Cardiac muscle cell (in vitro differentiated cells and primary cell): ENCODE measurements at regions not wholly inside any gene's neighbourhood (a gene's known extent, or its start where the extent isn't known, plus 50 kb on each side); places are given as distances from the start of the nearest gene placed in this dataset.
"Not testable (repeated sequence)": the region's sequence is repeated elsewhere in the genome, so short reads cannot be mapped to it uniquely, and the experiment has no call there.

ENCODE experiments used
- DNase-seq, 2 donors: peaks; one replicate each; pipeline versions ENCODE4 v3.0.0 to v3.0.0-alpha.2; 2010 to 2017; ENCODE audit warnings: low read depth in 1 of 2, low spot score in 1 of 2
- H3K27ac ChIP-seq: fragments of 200-600 bp; sonication (generic); 2 replicates; pipeline ENCODE4 v1.5.1; 2016
- H3K27me3 ChIP-seq: fragments of 200-600 bp; sonication (generic); 2 replicates; pipeline ENCODE4 v1.6.0; 2016; ENCODE audit warnings: control low read depth
- H3K36me3 ChIP-seq: fragments of 200-600 bp; sonication (generic); 2 replicates; pipeline ENCODE4 v1.5.1; 2016; ENCODE audit warnings: control low read depth
- H3K4me1 ChIP-seq: fragments of 200-600 bp; sonication (generic); 2 replicates; pipeline ENCODE4 v1.8.1; 2017; ENCODE audit warnings: low read depth, mild to moderate bottlenecking, mixed run types
- H3K4me3 ChIP-seq: fragments of 200-600 bp; sonication (generic); 2 replicates; pipeline ENCODE4 v1.5.1; 2016; ENCODE audit warnings: mild to moderate bottlenecking
- H3K9me3 ChIP-seq: fragments of 200-600 bp; sonication (generic); 2 replicates; pipeline ENCODE4 v1.5.1; 2017; ENCODE audit warnings: low read depth, mild to moderate bottlenecking, control low read depth
- TF ChIP-seq, protein P1 (sequence below): IDR thresholded peaks from 2 replicates; pipeline ENCODE4 v1.5.1; 2012; ENCODE audit warnings: low read depth, mild to moderate bottlenecking, low read length

DNA sequence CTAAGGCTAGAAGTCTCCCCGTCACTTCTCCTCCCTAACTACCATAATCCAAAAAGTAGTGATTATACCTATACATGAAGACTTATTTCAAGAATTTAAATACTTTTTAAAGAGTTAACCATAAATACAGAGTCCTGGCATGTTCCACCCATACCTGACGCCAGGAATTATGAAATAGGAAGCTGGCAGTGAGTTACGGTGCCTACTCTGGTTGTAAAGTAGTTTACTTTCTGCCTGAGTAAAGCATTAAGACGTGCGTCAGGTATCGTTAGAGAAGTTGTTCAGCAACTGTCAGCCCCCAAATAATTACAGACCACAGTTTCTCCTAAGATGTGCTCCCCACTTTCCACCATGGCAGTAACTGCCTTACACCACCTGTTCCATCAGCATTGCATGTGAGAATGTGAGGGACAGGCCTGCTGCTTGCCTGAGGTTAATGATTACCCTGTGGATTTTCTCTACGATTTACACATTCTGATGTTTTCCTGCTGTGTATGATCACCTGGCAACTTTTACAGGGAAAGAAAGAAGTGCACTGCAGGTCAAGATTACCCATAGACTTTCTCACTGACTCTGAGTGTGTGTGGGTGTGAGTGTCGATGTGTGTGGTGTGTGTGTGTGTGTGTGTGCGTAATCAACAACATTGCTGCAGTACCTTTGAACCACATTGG, 92.3 kb upstream of the SLC7A11 start:
- no peaks in the 10 kb centered on the region for H3K36me3 ChIP-seq
- H3K27me3 ChIP-seq = no peaks in the 10 kb centered on the region
- H3K4me3 ChIP-seq = no peak overlapping the region
- TF ChIP-seq, protein P1, sequence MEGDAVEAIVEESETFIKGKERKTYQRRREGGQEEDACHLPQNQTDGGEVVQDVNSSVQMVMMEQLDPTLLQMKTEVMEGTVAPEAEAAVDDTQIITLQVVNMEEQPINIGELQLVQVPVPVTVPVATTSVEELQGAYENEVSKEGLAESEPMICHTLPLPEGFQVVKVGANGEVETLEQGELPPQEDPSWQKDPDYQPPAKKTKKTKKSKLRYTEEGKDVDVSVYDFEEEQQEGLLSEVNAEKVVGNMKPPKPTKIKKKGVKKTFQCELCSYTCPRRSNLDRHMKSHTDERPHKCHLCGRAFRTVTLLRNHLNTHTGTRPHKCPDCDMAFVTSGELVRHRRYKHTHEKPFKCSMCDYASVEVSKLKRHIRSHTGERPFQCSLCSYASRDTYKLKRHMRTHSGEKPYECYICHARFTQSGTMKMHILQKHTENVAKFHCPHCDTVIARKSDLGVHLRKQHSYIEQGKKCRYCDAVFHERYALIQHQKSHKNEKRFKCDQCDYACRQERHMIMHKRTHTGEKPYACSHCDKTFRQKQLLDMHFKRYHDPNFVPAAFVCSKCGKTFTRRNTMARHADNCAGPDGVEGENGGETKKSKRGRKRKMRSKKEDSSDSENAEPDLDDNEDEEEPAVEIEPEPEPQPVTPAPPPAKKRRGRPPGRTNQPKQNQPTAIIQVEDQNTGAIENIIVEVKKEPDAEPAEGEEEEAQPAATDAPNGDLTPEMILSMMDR = no peak
- peaks cover 7% of the 10 kb centered on the region for H3K4me1 ChIP-seq
- no peaks in the 10 kb centered on the region for H3K9me3 ChIP-seq
- no peak for DNase-seq
- H3K27ac ChIP-seq = no peak overlapping the region

DNA sequence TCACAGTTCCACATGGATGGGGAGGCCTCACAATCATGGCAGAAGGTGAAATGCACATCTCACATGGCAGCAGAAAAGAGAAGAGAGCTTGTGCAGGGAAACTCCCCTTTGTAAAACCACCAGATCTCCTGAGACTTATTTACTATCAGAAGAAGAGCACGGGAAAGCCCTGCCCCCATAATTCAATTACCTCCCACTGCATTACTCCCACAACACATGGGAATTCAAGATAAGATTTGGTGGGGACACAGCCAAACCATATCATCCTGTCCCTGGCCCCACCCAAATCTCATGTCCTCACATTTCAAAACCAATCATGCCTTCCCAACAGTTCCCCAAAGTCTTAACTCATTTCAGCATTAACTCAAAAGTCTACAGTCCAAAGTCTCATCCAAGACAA, 90.3 kb upstream of the SLC7A11 start:
- not testable (repeated sequence) for H3K4me1 ChIP-seq

DNA sequence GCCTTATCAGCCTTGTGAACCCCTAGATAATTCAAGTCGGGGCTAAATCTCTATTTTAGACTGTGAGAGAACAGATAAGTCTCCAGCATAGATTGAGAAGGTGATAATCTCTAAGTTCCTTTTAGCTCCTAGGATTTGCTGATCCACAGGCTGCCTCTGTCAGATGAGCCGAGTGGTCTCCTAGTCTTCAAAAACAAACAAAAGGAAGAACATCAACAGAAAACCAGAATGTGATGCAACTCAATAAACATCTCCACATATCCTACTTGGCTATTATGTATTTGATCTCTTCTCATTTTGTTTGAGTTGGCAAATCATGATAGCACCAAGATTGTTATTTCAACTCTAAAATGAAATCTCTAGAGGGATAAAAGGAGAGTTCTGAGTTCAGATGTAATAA, 88.4 kb upstream of the SLC7A11 start:
- no peaks in the 10 kb centered on the region for H3K36me3 ChIP-seq

More for the DNA sequence above, 90.3 kb upstream of the SLC7A11 start:
- not testable (repeated sequence) for H3K27ac ChIP-seq, H3K36me3 ChIP-seq, H3K4me3 ChIP-seq, H3K27me3 ChIP-seq, H3K9me3 ChIP-seq, DNase-seq

DNA sequence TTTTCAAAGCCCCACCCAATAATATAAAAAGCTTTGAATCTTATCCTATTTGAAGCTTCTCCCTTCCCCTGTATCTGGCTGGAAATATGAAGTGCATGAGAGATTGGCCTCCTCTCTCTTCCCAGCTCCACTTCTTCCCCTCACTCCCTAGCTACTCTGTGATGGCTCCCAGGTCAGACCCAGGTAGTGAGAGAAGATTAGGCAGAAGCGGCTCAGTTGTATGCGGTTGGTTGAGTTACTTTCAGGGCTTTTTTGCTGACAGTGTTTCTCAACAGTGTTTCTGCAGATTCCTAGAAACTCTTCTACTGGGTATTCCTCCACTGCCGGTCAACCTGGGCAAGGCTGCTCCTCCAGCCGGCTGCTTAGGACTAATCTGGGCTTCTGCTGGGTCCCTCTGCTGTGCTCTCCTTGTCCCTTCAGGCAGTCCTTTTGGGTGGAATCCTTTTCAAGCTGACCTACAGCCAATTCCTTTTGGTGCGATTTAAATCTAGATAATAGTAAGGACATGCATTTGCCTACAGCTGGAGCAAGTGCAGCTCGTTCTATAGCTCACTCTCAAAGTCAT, 87.4 kb upstream of the SLC7A11 start:
- no peak for DNase-seq
- TF ChIP-seq, protein P1 = no peak
- no peaks in the 10 kb centered on the region for H3K9me3 ChIP-seq
- no peak overlapping the region for H3K4me3 ChIP-seq
- no peaks in the 10 kb centered on the region for H3K27me3 ChIP-seq
- H3K36me3 ChIP-seq = no peaks in the 10 kb centered on the region
- H3K4me1 ChIP-seq = peaks cover 7% of the 10 kb centered on the region
- peak overlapping the region; percentile 38 for H3K27ac ChIP-seq

More for the DNA sequence above, 88.4 kb upstream of the SLC7A11 start:
- DNase-seq = no peak
- Histone ChIP-seq H3K27ac (no peak overlapping the region), H3K27me3 (no peaks in the 10 kb centered on the region), H3K4me3 (no peak overlapping the region), H3K9me3 (no peaks in the 10 kb centered on the region), H3K4me1 (peaks cover 7% of the 10 kb centered on the region)
- TF ChIP-seq, protein P1 = no peak

DNA sequence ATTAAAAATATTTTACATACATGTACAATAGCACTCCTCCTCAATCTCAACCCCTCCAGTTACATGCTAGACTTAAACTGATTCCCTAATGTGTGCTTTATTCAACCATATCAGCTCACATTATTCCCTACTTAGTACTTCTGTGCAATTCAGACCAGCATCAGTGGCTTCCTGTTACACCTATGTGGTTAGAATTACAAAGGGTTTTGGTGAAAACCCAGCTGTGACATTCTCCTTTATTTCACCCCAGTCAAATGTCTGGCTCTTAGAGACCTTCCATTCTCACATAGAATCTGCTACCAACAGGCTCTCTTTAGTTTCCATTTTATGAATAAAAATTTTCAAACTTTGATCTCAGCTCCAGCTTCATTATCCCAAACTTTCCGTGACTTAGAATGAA, 85.2 kb upstream of the SLC7A11 start:
- H3K27me3 ChIP-seq = no peaks in the 10 kb centered on the region
- peaks cover 7% of the 10 kb centered on the region for H3K4me1 ChIP-seq
- TF ChIP-seq, protein P1 = no peak
- DNase-seq = no peak
- H3K36me3 ChIP-seq = no peaks in the 10 kb centered on the region
- H3K27ac ChIP-seq = no peak overlapping the region
- no peaks in the 10 kb centered on the region for H3K9me3 ChIP-seq
- no peak overlapping the region for H3K4me3 ChIP-seq

DNA sequence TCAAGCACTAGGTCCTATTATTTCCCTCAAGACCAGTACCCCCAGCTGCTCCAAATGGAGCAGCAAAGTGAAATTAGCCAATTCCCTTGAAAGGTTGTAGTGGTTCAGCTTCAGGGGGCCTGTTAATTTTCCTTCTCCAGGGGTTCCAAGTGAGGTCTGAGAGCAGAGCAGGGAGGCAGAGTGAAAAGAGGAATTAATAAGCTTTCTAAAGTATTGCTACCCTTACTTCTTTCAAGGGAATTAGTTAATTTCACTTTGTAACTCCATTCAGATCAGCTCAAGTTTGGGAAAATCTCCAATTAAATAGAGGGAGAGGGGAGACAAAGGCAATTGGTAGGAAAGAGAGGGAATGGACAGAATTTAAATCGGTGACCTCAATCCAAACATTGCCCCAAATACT, 78.7 kb upstream of the SLC7A11 start:
- no peaks in the 10 kb centered on the region for H3K36me3 ChIP-seq

More for the DNA sequence above, 78.7 kb upstream of the SLC7A11 start:
- DNase-seq = no peak
- Histone ChIP-seq H3K4me3 (no peak overlapping the region), H3K4me1 (no peaks in the 10 kb centered on the region), H3K9me3 (no peaks in the 10 kb centered on the region), H3K27me3 (no peaks in the 10 kb centered on the region), H3K27ac (no peak overlapping the region)
- TF ChIP-seq, protein P1 = no peak
